ENCODE measurements at regions not wholly inside any gene's neighbourhood (a gene's known extent, or its start where the extent isn't known, plus 50 kb on each side); places are given as distances from the start of the nearest gene placed in this dataset.
"Not testable (repeated sequence)": the region's sequence is repeated elsewhere in the genome, so short reads cannot be mapped to it uniquely, and the experiment has no call there.

GRCh38 chr4:173626277-173626676, 96.2 kb upstream of the HAND2 start:
- TF ChIP-seq CTCF (IDR thresholded peaks at IDR 0.05; ENCODE audit: extremely low read depth, insufficient read depth, missing control alignments) = no peak
- in situ Hi-C loops (cut with MboI; ENCODE audit: low pct_unique_long_range_greater_than_20kb, low sequenced_read_pairs, unreplicated experiment) = no loop called here
- DNase-seq (ENCODE audit: low spot score) = no peak

GRCh38 chr4:173618648-173619047, 88.6 kb upstream of the HAND2 start:
- DNase-seq (ENCODE audit: low spot score); in situ Hi-C loops (cut with MboI; ENCODE audit: low pct_unique_long_range_greater_than_20kb, low sequenced_read_pairs, unreplicated experiment): not testable (repeated sequence)

- no peak for TF ChIP-seq CTCF (IDR thresholded peaks at IDR 0.05; ENCODE audit: extremely low read depth, insufficient read depth, missing control alignments)
- no peak for DNase-seq (ENCODE audit: low spot score)
- in situ Hi-C loops (cut with MboI; ENCODE audit: low pct_unique_long_range_greater_than_20kb, low sequenced_read_pairs, unreplicated experiment) = no loop called here
Observed at GRCh38 chr4:173609158-173609557, 79.1 kb upstream of the HAND2 start.

GRCh38 chr4:173608632-173609031, 78.6 kb upstream of the HAND2 start:
- in situ Hi-C loops (cut with MboI; ENCODE audit: low pct_unique_long_range_greater_than_20kb, low sequenced_read_pairs, unreplicated experiment) = not testable (repeated sequence)

GRCh38 chr4:173591760-173592159, 61.7 kb upstream of the HAND2 start:
- no peak for TF ChIP-seq CTCF (IDR thresholded peaks at IDR 0.05; ENCODE audit: extremely low read depth, insufficient read depth, missing control alignments)
- in situ Hi-C loops (cut with MboI; ENCODE audit: low pct_unique_long_range_greater_than_20kb, low sequenced_read_pairs, unreplicated experiment) = no loop called here
- DNase-seq (ENCODE audit: low spot score) = no peak

More at GRCh38 chr4:173608632-173609031, 78.6 kb upstream of the HAND2 start:
- DNase-seq (ENCODE audit: low spot score) = not testable (repeated sequence)

- TF ChIP-seq CTCF (IDR thresholded peaks at IDR 0.05; ENCODE audit: extremely low read depth, insufficient read depth, missing control alignments) = no peak
- in situ Hi-C loops (cut with MboI; ENCODE audit: low pct_unique_long_range_greater_than_20kb, low sequenced_read_pairs, unreplicated experiment) = no loop called here
- no peak for DNase-seq (ENCODE audit: low spot score)
Observed at GRCh38 chr4:173590697-173591096, 60.7 kb upstream of the HAND2 start.

- DNase-seq (ENCODE audit: low spot score) = no peak
- in situ Hi-C loops (cut with MboI; ENCODE audit: low pct_unique_long_range_greater_than_20kb, low sequenced_read_pairs, unreplicated experiment) = no loop called here
- TF ChIP-seq CTCF (IDR thresholded peaks at IDR 0.05; ENCODE audit: extremely low read depth, insufficient read depth, missing control alignments) = no peak
Observed at GRCh38 chr4:173585876-173586572, 56.0 kb upstream of the HAND2 start.

- no peak for TF ChIP-seq CTCF (IDR thresholded peaks at IDR 0.05; ENCODE audit: extremely low read depth, insufficient read depth, missing control alignments)
- no peak for DNase-seq (ENCODE audit: low spot score)
- in situ Hi-C loops (cut with MboI; ENCODE audit: low pct_unique_long_range_greater_than_20kb, low sequenced_read_pairs, unreplicated experiment) = no loop called here
Observed at GRCh38 chr4:173584506-173584905, 54.5 kb upstream of the HAND2 start.
